ENCODE measurements at regions not wholly inside any gene's neighbourhood (a gene's known extent, or its start where the extent isn't known, plus 50 kb on each side); places are given as distances from the start of the nearest gene placed in this dataset.

DNA sequence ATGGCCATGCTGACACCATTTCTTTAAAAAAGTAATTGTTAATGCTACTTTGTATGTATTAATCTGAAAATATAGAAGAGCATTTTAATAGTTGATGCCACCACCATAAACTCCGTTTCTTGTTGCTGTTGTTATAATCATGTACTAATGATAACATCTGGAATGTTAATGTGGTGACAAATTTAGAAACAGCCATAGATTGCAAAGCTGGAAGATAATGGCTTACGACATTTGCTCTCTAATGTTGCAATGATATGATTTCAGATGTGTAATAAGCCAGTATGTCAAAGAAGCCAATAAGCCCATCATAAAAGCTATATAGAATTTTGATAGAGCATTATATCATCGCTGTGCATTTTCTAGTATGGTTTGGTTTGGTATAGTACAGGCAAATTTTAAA lies 579.4 kb upstream of the ZFP42 start:
- Histone ChIP-seq H2AFZ (ENCODE audit: low read length) (no peak overlapping the region), H3K79me2 (ENCODE audit: insufficient read depth, low read length) (no peaks in the 10 kb centered on the region), H3K27me3 (ENCODE audit: control insufficient read depth in 1 of 2, insufficient read depth in 2 of 2, low read length in 2 of 2) (no peaks in the 10 kb centered on the region; a peak in 2 of 5 replicates), H4K20me1 (ENCODE audit: insufficient read depth, low read length) (no peaks in the 10 kb centered on the region), H3K4me1 (ENCODE audit: insufficient read depth, low read length) (no peaks in the 10 kb centered on the region), H3K4me2 (ENCODE audit: low read depth, low read length) (no peak overlapping the region), H3K27ac (ENCODE audit: extremely low read length, insufficient read depth, low read length) (no peak overlapping the region), H3K9me3 (ENCODE audit: low read length) (no peaks in the 10 kb centered on the region), H3K4me3 (replicated peaks in 1 of 3; ENCODE audit: insufficient read depth in 1 of 3, low read depth in 2 of 3, low read length in 3 of 3) (no peak overlapping the region), H3K9ac (ENCODE audit: insufficient read depth, low read depth, low read length) (no peak overlapping the region), H3K36me3 (replicated peaks in 1 of 2; ENCODE audit: control insufficient read depth in 1 of 2, insufficient read depth in 2 of 2, low read length in 2 of 2) (no peaks in the 10 kb centered on the region)
- ChIA-PET POLR2A (no interaction called here), CTCF (ENCODE audit: low intra/inter-chr PET ratio, low total read pairs) (no interaction called here)
- BruUV-seq (replicated peaks): no TSS peak
- in situ Hi-C loops (cut with HindIII; ENCODE audit: extremely low pct_ligation_motif_present, low pct_unique_long_range_greater_than_20kb) (no loop called here), intact Hi-C loops (cut with micrococcal nuclease; ENCODE audit: unreplicated experiment) (loop anchor here (10.0 kb wide), 1 partner anchor 691 kb away; the partner anchor contains the start of gene FAT1)
- DNase-seq (ENCODE audit: low spot score) (no peak), FAIRE-seq (no peak), ATAC-seq (no peak)
- TF ChIP-seq CEBPB (IDR thresholded peaks at IDR 0.05; ENCODE audit: borderline replicate concordance, low read depth, low read length): peak; percentile 10; the same call in 1 of the 2 replicates
- no peak for TF ChIP-seq ZSCAN29 (CRISPR knock-in tag; conservative IDR thresholded peaks at IDR 0.05)
- WGBS (ENCODE audit: low lambda C conversion rate): 16% methylated on average over 3 of the region's 3 CpGs

DNA sequence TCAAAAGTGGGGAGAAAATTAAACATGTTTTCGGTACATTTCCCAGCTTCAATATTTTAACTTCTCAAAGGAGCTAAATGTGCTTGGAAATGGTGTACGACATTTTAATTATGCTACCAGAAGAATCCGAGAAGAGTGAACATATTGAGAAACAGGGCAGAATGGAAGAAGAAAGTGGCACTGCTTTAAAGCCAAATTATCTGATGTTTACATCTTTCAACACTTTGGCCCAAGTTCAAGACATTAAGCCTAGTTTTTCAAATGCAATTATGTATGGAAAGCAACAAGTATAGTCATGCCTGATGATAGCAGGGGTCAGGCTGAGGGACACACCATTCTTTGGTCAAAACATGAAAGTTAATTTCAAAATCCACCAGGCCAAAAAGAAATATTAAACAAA lies 577.9 kb upstream of the ZFP42 start:
- in situ Hi-C loops (cut with HindIII; ENCODE audit: extremely low pct_ligation_motif_present, low pct_unique_long_range_greater_than_20kb) (no loop called here), intact Hi-C loops (cut with micrococcal nuclease; ENCODE audit: unreplicated experiment) (loop anchor here (10.0 kb wide), 1 partner anchor 693 kb away; the partner anchor contains the start of gene FAT1)
- H3K4me3 ChIP-seq (replicated peaks in 1 of 3; ENCODE audit: insufficient read depth in 1 of 3, low read depth in 2 of 3, low read length in 3 of 3): no peak overlapping the region
- no peaks in the 10 kb centered on the region for H4K20me1 ChIP-seq (ENCODE audit: insufficient read depth, low read length)
- H3K27me3 ChIP-seq (ENCODE audit: control insufficient read depth in 1 of 2, insufficient read depth in 2 of 2, low read length in 2 of 2): no peaks in the 10 kb centered on the region; a peak in 2 of 5 replicates
- 4% methylated on average over 3 of the region's 3 CpGs for WGBS (ENCODE audit: low lambda C conversion rate)
- FAIRE-seq: no peak
- ChIA-PET CTCF (ENCODE audit: low intra/inter-chr PET ratio, low total read pairs) (no interaction called here), POLR2A (no interaction called here)
- no peak for TF ChIP-seq SYNCRIP (IDR thresholded peaks at IDR 0.05; ENCODE audit: insufficient read depth, low read depth, low read length)
- no peak for TF ChIP-seq ERF (CRISPR knock-in tag; IDR thresholded peaks at IDR 0.05)
- TF ChIP-seq ZNF468 (CRISPR knock-in tag; IDR thresholded peaks at IDR 0.05): no peak
- no peak for TF ChIP-seq MED13 (CRISPR knock-in tag; IDR thresholded peaks at IDR 0.05)
- TF ChIP-seq, protein P1, sequence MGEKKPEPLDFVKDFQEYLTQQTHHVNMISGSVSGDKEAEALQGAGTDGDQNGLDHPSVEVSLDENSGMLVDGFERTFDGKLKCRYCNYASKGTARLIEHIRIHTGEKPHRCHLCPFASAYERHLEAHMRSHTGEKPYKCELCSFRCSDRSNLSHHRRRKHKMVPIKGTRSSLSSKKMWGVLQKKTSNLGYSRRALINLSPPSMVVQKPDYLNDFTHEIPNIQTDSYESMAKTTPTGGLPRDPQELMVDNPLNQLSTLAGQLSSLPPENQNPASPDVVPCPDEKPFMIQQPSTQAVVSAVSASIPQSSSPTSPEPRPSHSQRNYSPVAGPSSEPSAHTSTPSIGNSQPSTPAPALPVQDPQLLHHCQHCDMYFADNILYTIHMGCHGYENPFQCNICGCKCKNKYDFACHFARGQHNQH (CRISPR knock-in tag; IDR thresholded peaks at IDR 0.05): no peak
- no peak for TF ChIP-seq NFIC (IDR thresholded peaks at IDR 0.05; ENCODE audit: low read length)
- TF ChIP-seq DR1 (CRISPR knock-in tag; IDR thresholded peaks at IDR 0.05): no peak
- TF ChIP-seq KDM3A (CRISPR knock-in tag; IDR thresholded peaks at IDR 0.05; ENCODE audit: low read depth): no peak
- TF ChIP-seq, protein P2, sequence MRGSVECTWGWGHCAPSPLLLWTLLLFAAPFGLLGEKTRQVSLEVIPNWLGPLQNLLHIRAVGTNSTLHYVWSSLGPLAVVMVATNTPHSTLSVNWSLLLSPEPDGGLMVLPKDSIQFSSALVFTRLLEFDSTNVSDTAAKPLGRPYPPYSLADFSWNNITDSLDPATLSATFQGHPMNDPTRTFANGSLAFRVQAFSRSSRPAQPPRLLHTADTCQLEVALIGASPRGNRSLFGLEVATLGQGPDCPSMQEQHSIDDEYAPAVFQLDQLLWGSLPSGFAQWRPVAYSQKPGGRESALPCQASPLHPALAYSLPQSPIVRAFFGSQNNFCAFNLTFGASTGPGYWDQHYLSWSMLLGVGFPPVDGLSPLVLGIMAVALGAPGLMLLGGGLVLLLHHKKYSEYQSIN (CRISPR knock-in tag; IDR thresholded peaks at IDR 0.05; ENCODE audit: borderline replicate concordance): no peak
- no peak for TF ChIP-seq ELF4 (CRISPR knock-in tag; IDR thresholded peaks at IDR 0.05; ENCODE audit: borderline replicate concordance)
- TF ChIP-seq EEA1 (CRISPR knock-in tag; IDR thresholded peaks at IDR 0.05; ENCODE audit: borderline replicate concordance): no peak
- no peak for TF ChIP-seq ZNF501 (CRISPR knock-in tag; IDR thresholded peaks at IDR 0.05)
- no peak for TF ChIP-seq MAZ (IDR thresholded peaks at IDR 0.05; ENCODE audit: borderline replicate concordance, low read depth, low read length)
- no peak for TF ChIP-seq MAZ (CRISPR knock-in tag; IDR thresholded peaks at IDR 0.05; ENCODE audit: low read depth)
- TF ChIP-seq TCF7 (IDR thresholded peaks at IDR 0.05; ENCODE audit: low read depth): no peak
- H3K36me3 ChIP-seq (replicated peaks in 1 of 2; ENCODE audit: control insufficient read depth in 1 of 2, insufficient read depth in 2 of 2, low read length in 2 of 2): no peaks in the 10 kb centered on the region
- no peak overlapping the region for H3K27ac ChIP-seq (ENCODE audit: extremely low read length, insufficient read depth, low read length)
- H2AFZ ChIP-seq (ENCODE audit: low read length): no peak overlapping the region
- H3K4me2 ChIP-seq (ENCODE audit: low read depth, low read length): no peak overlapping the region
- no peak overlapping the region for H3K9ac ChIP-seq (ENCODE audit: insufficient read depth, low read depth, low read length)
- no peaks in the 10 kb centered on the region for H3K9me3 ChIP-seq (ENCODE audit: low read length)
- no peak for ATAC-seq
- no peaks in the 10 kb centered on the region for H3K79me2 ChIP-seq (ENCODE audit: insufficient read depth, low read length)
- DNase-seq (ENCODE audit: low spot score): no peak
- BruUV-seq (replicated peaks): no TSS peak
- no peaks in the 10 kb centered on the region for H3K4me1 ChIP-seq (ENCODE audit: insufficient read depth, low read length)
